Brain microvascular endothelial cell (primary cell): ENCODE measurements at regions not wholly inside any gene's neighbourhood (a gene's known extent, or its start where the extent isn't known, plus 50 kb on each side); places are given as distances from the start of the nearest gene placed in this dataset.

Experiments used
- DNase-seq: peaks from one replicate; pipeline ENCODE4 v3.0.0-alpha.2; 2020
- H3K27ac ChIP-seq: fragments of 250-450 bp; sonication (Bioruptor Pico); 2 replicates; pipeline ENCODE4 v1.5.1; 2020; ENCODE audit warnings: mild to moderate bottlenecking, moderate library complexity
- H3K27me3 ChIP-seq: fragments of 250-450 bp; sonication (Bioruptor Pico); replicated peaks from 2 replicates; pipeline ENCODE4 v1.5.1; 2020; ENCODE audit warnings: mild to moderate bottlenecking
- H3K36me3 ChIP-seq: fragments of 250-450 bp; sonication (Bioruptor Pico); replicated peaks from 2 replicates; pipeline ENCODE4 v1.5.1; 2020; ENCODE audit warnings: mild to moderate bottlenecking
- H3K4me3 ChIP-seq: 2 replicates; pipeline ENCODE4 v1.5.1; 2011; ENCODE audit warnings: low read depth, mild to moderate bottlenecking, control low read depth, low read length, moderate library complexity
- in situ Hi-C: cut with HindIII; loops from 2 replicates; pipeline ENCODE4 v1.10.0; 2017; ENCODE audit warnings: low sequenced_read_pairs, low pct_ligation_motif_present
- TF ChIP-seq, protein P1 (sequence below): IDR thresholded peaks from 2 replicates; pipeline ENCODE4 v1.5.1; 2011; ENCODE audit warnings: low read depth, mild to moderate bottlenecking, moderate library complexity, low read length, control low read depth, inconsistent platforms; ENCODE audit errors: missing control alignments

GRCh38 chr11:45722144-45722543 is 56.7 kb upstream of the CHST1 start:
- H3K4me3 ChIP-seq: no peak overlapping the region
- TF ChIP-seq, protein P1, sequence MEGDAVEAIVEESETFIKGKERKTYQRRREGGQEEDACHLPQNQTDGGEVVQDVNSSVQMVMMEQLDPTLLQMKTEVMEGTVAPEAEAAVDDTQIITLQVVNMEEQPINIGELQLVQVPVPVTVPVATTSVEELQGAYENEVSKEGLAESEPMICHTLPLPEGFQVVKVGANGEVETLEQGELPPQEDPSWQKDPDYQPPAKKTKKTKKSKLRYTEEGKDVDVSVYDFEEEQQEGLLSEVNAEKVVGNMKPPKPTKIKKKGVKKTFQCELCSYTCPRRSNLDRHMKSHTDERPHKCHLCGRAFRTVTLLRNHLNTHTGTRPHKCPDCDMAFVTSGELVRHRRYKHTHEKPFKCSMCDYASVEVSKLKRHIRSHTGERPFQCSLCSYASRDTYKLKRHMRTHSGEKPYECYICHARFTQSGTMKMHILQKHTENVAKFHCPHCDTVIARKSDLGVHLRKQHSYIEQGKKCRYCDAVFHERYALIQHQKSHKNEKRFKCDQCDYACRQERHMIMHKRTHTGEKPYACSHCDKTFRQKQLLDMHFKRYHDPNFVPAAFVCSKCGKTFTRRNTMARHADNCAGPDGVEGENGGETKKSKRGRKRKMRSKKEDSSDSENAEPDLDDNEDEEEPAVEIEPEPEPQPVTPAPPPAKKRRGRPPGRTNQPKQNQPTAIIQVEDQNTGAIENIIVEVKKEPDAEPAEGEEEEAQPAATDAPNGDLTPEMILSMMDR: no peak
- H3K36me3 ChIP-seq: no peaks in the 10 kb centered on the region
- no peak for DNase-seq
- no peak overlapping the region for H3K27ac ChIP-seq
- in situ Hi-C loops: no loop called here
- no peaks in the 10 kb centered on the region for H3K27me3 ChIP-seq

- in situ Hi-C loops: no loop called here
- H3K27ac ChIP-seq: no peak overlapping the region
- TF ChIP-seq, protein P1: no peak
- H3K36me3 ChIP-seq: no peaks in the 10 kb centered on the region
- no peak for DNase-seq
- no peak overlapping the region for H3K4me3 ChIP-seq
- no peaks in the 10 kb centered on the region for H3K27me3 ChIP-seq
Observed at GRCh38 chr11:45717526-45717925, 52.1 kb upstream of the CHST1 start.

GRCh38 chr11:45715418-45715817 is 50.0 kb upstream of the CHST1 start:
- Histone ChIP-seq H3K27ac (no peak overlapping the region), H3K4me3 (no peak overlapping the region), H3K27me3 (no peaks in the 10 kb centered on the region), H3K36me3 (no peaks in the 10 kb centered on the region)
- DNase-seq: no peak
- in situ Hi-C loops: no loop called here
- TF ChIP-seq, protein P1: no peak
